ENCODE measurements at regions not wholly inside any gene's neighbourhood (a gene's known extent, or its start where the extent isn't known, plus 50 kb on each side); places are given as distances from the start of the nearest gene placed in this dataset.

- no peak for TF ChIP-seq CTCF (IDR thresholded peaks at IDR 0.05; ENCODE audit: insufficient read depth, low read length, missing control alignments)
- ChIA-PET CTCF (no interaction called here), POLR2A (no interaction called here)
- no peak overlapping the region for H3K4me3 ChIP-seq (ENCODE audit: low read depth, low read length)
- DNase-seq (ENCODE audit: low read depth, low spot score), result no peak
Measured at GRCh38 chr11:92819830-92820229, 149.6 kb upstream of the MTNR1B start.

- TF ChIP-seq CTCF (IDR thresholded peaks at IDR 0.05; ENCODE audit: insufficient read depth, low read length, missing control alignments), result no peak
Measured at GRCh38 chr11:92820860-92821259, 148.6 kb upstream of the MTNR1B start.

GRCh38 chr11:92822410-92822809 lies 147.0 kb upstream of the MTNR1B start:
- TF ChIP-seq CTCF (IDR thresholded peaks at IDR 0.05; ENCODE audit: insufficient read depth, low read length, missing control alignments), result no peak
- ChIA-PET CTCF (no interaction called here), POLR2A (no interaction called here)
- DNase-seq (ENCODE audit: low read depth, low spot score), result no peak
- H3K4me3 ChIP-seq (ENCODE audit: low read depth, low read length), result no peak overlapping the region

More at GRCh38 chr11:92820860-92821259, 148.6 kb upstream of the MTNR1B start:
- H3K4me3 ChIP-seq (ENCODE audit: low read depth, low read length), result no peak overlapping the region
- POLR2A ChIA-PET, result no interaction called here
- DNase-seq (ENCODE audit: low read depth, low spot score), result no peak
- CTCF ChIA-PET, result no interaction called here

GRCh38 chr11:92826136-92826535 lies 143.3 kb upstream of the MTNR1B start:
- no peak overlapping the region for H3K4me3 ChIP-seq (ENCODE audit: low read depth, low read length)
- POLR2A ChIA-PET, result no interaction called here
- TF ChIP-seq CTCF (IDR thresholded peaks at IDR 0.05; ENCODE audit: insufficient read depth, low read length, missing control alignments), result no peak
- peak; percentile 47 for DNase-seq (ENCODE audit: low read depth, low spot score)
- CTCF ChIA-PET, result no interaction called here

- CTCF ChIA-PET, result no interaction called here
- TF ChIP-seq CTCF (IDR thresholded peaks at IDR 0.05; ENCODE audit: insufficient read depth, low read length, missing control alignments), result no peak
- DNase-seq (ENCODE audit: low read depth, low spot score), result no peak
- POLR2A ChIA-PET, result no interaction called here
- H3K4me3 ChIP-seq (ENCODE audit: low read depth, low read length), result no peak overlapping the region
Measured at GRCh38 chr11:92826603-92827002, 142.8 kb upstream of the MTNR1B start.

- CTCF ChIA-PET, result no interaction called here
- POLR2A ChIA-PET, result no interaction called here
- TF ChIP-seq CTCF (IDR thresholded peaks at IDR 0.05; ENCODE audit: insufficient read depth, low read length, missing control alignments), result no peak
- DNase-seq (ENCODE audit: low read depth, low spot score), result no peak
- H3K4me3 ChIP-seq (ENCODE audit: low read depth, low read length), result no peak overlapping the region
Measured at GRCh38 chr11:92827132-92827531, 142.3 kb upstream of the MTNR1B start.

All from AG04449 (cell line).